ENCODE measurements at regions not wholly inside any gene's neighbourhood (a gene's known extent, or its start where the extent isn't known, plus 50 kb on each side); places are given as distances from the start of the nearest gene placed in this dataset.
A peak's percentile ranks its signal among the peaks of the same experiment; 100 is the strongest.

GRCh38 chr1:94608852-94609530 lies 67.4 kb upstream of the F3 start:
- Mint-ChIP-seq H3K9me3 (no peaks in the 10 kb centered on the region), H3K27ac (no peak overlapping the region), H3K36me3 (no peaks in the 10 kb centered on the region)
- ATAC-seq (no peak), DNase-seq (ENCODE audit: low spot score in 2 of 2) (no peak)

- no peaks in the 10 kb centered on the region for H3K36me3 Mint-ChIP-seq
- peak overlapping the region in 1 of 2 donors; percentile 43 for H3K27ac Mint-ChIP-seq
- no peaks in the 10 kb centered on the region for H3K9me3 Mint-ChIP-seq
- no peak for DNase-seq (ENCODE audit: low spot score in 2 of 2)
- no peak for ATAC-seq
Observed at GRCh38 chr1:94608142-94608851, 66.7 kb upstream of the F3 start.

- no peak overlapping the region for H3K27ac Mint-ChIP-seq
- no peaks in the 10 kb centered on the region for H3K36me3 Mint-ChIP-seq
- no peaks in the 10 kb centered on the region for H3K9me3 Mint-ChIP-seq
- DNase-seq (ENCODE audit: low spot score in 2 of 2): no peak
- no peak for ATAC-seq
Observed at GRCh38 chr1:94607398-94607797, 65.8 kb upstream of the F3 start.

GRCh38 chr1:94606471-94606870 lies 64.9 kb upstream of the F3 start:
- DNase-seq (ENCODE audit: low spot score in 2 of 2): no peak
- ATAC-seq: no peak
- no peaks in the 10 kb centered on the region for H3K36me3 Mint-ChIP-seq
- H3K27ac Mint-ChIP-seq: no peak overlapping the region
- no peaks in the 10 kb centered on the region for H3K9me3 Mint-ChIP-seq

- no peaks in the 10 kb centered on the region for H3K36me3 Mint-ChIP-seq
- H3K9me3 Mint-ChIP-seq: no peaks in the 10 kb centered on the region
- H3K27ac Mint-ChIP-seq: no peak overlapping the region
- ATAC-seq (no peak), DNase-seq (ENCODE audit: low spot score in 2 of 2) (no peak)
Observed at GRCh38 chr1:94603663-94604062, 62.1 kb upstream of the F3 start.

GRCh38 chr1:94602802-94603625 lies 61.5 kb upstream of the F3 start:
- H3K27ac Mint-ChIP-seq: no peak overlapping the region
- H3K9me3 Mint-ChIP-seq: no peaks in the 10 kb centered on the region
- ATAC-seq (no peak), DNase-seq (ENCODE audit: low spot score in 2 of 2) (no peak)
- no peaks in the 10 kb centered on the region for H3K36me3 Mint-ChIP-seq

GRCh38 chr1:94602316-94602715 lies 60.8 kb upstream of the F3 start:
- Mint-ChIP-seq H3K9me3 (no peaks in the 10 kb centered on the region), H3K36me3 (no peaks in the 10 kb centered on the region), H3K27ac (no peak overlapping the region)
- DNase-seq (ENCODE audit: low spot score in 2 of 2): no peak
- ATAC-seq: no peak

GRCh38 chr1:94600556-94600955 lies 59.0 kb upstream of the F3 start:
- no peak for DNase-seq (ENCODE audit: low spot score in 2 of 2)
- Mint-ChIP-seq H3K27ac (no peak overlapping the region), H3K9me3 (no peaks in the 10 kb centered on the region), H3K36me3 (no peaks in the 10 kb centered on the region)
- ATAC-seq: no peak

GRCh38 chr1:94599095-94599813 lies 57.7 kb upstream of the F3 start:
- ATAC-seq (no peak), DNase-seq (ENCODE audit: low spot score in 2 of 2) (no peak)
- no peak overlapping the region for H3K27ac Mint-ChIP-seq
- no peaks in the 10 kb centered on the region for H3K9me3 Mint-ChIP-seq
- H3K36me3 Mint-ChIP-seq: no peaks in the 10 kb centered on the region

- ATAC-seq (no peak), DNase-seq (ENCODE audit: low spot score in 2 of 2) (no peak)
- H3K27ac Mint-ChIP-seq: no peak overlapping the region
- H3K9me3 Mint-ChIP-seq: no peaks in the 10 kb centered on the region
- no peaks in the 10 kb centered on the region for H3K36me3 Mint-ChIP-seq
Observed at GRCh38 chr1:94597701-94598100, 56.1 kb upstream of the F3 start.

GRCh38 chr1:94596260-94596659 lies 54.7 kb upstream of the F3 start:
- ATAC-seq (no peak), DNase-seq (ENCODE audit: low spot score in 2 of 2) (no peak)
- Mint-ChIP-seq H3K9me3 (no peaks in the 10 kb centered on the region), H3K27ac (no peak overlapping the region), H3K36me3 (no peaks in the 10 kb centered on the region)

GRCh38 chr1:94595658-94596057 lies 54.1 kb upstream of the F3 start:
- no peak overlapping the region for H3K27ac Mint-ChIP-seq
- H3K36me3 Mint-ChIP-seq: no peaks in the 10 kb centered on the region
- no peak for DNase-seq (ENCODE audit: low spot score in 2 of 2)
- no peaks in the 10 kb centered on the region for H3K9me3 Mint-ChIP-seq
- ATAC-seq: no peak

- peak overlapping the region in 1 of 2 donors; percentile 75 for H3K27ac Mint-ChIP-seq
- no peaks in the 10 kb centered on the region for H3K36me3 Mint-ChIP-seq
- no peaks in the 10 kb centered on the region for H3K9me3 Mint-ChIP-seq
- DNase-seq (ENCODE audit: low spot score in 2 of 2) (no peak), ATAC-seq (no peak)
Observed at GRCh38 chr1:94593611-94594010, 52.1 kb upstream of the F3 start.

- ATAC-seq (no peak), DNase-seq (ENCODE audit: low spot score in 2 of 2) (no peak)
- Mint-ChIP-seq H3K27ac (no peak overlapping the region), H3K36me3 (no peaks in the 10 kb centered on the region), H3K9me3 (no peaks in the 10 kb centered on the region)
Observed at GRCh38 chr1:94592571-94592920, 51.0 kb upstream of the F3 start.

- no peak overlapping the region for H3K27ac Mint-ChIP-seq
- H3K9me3 Mint-ChIP-seq: no peaks in the 10 kb centered on the region
- ATAC-seq (no peak), DNase-seq (ENCODE audit: low spot score in 2 of 2) (no peak)
- H3K36me3 Mint-ChIP-seq: no peaks in the 10 kb centered on the region
Observed at GRCh38 chr1:94591823-94592570, 50.4 kb upstream of the F3 start.
